MG63 (cell line): ENCODE measurements at regions not wholly inside any gene's neighbourhood (a gene's known extent, or its start where the extent isn't known, plus 50 kb on each side); places are given as distances from the start of the nearest gene placed in this dataset.

ENCODE experiments used
- DNase-seq: peaks from one replicate; pipeline ENCODE4 v3.0.0-alpha.2; 2020
- H3K27me3 ChIP-seq: fragments of 250-450 bp; sonication (Bioruptor Pico); 2 replicates; pipeline ENCODE4 v1.5.1; 2020; ENCODE audit warnings: mild to moderate bottlenecking, moderate library complexity
- H3K36me3 ChIP-seq: fragments of 250-450 bp; sonication (Bioruptor Pico); 2 replicates; pipeline ENCODE4 v1.5.1; 2020; ENCODE audit warnings: mild to moderate bottlenecking, moderate library complexity
- H3K4me3 ChIP-seq: fragments of 250-450 bp; sonication (Bioruptor Pico); 2 replicates; pipeline ENCODE4 v1.5.1; 2020; ENCODE audit warnings: mild to moderate bottlenecking, moderate library complexity
- H3K9me3 ChIP-seq: fragments of 250-450 bp; sonication (Bioruptor Pico); 2 replicates; pipeline ENCODE4 v1.5.1; 2020; ENCODE audit warnings: mild to moderate bottlenecking, moderate library complexity

DNA sequence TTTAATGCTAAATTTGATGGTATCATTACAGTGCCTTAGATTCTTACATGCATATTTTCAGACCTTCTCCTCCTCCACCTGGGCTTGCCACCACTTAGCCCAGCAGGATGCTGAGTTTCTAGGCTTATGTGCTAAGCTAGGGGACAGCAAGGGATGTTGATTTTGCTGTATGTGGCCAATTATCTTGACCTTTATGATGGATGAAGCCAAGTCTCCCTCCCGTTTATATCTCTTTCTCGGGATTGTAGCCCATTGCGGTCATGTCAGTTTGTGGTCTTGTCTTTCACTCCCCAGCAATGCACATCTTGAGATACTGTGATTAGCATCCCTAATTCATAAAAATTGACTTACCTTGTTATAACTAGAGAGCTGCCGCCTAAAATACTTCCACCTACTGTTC is 278.7 kb upstream of the SOX2 start:
- H3K4me3 ChIP-seq: no peak overlapping the region
- peaks cover 17% of the 10 kb centered on the region for H3K27me3 ChIP-seq
- no peaks in the 10 kb centered on the region for H3K36me3 ChIP-seq
- H3K9me3 ChIP-seq: no peaks in the 10 kb centered on the region
- DNase-seq: no peak

DNA sequence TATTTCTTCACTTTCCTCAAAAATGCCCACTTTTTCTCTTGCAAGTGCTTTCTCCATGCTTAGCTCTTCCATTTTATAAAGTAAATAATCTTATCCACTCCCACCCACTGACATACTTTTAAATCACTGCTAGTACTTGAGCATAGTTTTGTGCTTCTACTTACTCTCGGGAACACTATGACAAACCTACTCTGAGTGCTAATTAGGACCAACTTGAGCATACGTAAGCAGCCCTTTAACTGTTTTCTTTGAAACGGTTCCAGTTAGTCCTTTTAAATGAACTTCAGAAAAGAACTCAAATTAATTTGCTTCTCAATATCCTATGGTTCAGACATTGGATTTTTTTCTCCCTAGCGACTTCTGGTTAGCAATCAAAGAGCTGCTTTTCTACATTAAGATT is 280.0 kb upstream of the SOX2 start:
- no peak for DNase-seq
- Histone ChIP-seq H3K27me3 (peaks cover 13% of the 10 kb centered on the region; the same call in 1 of the 2 replicates), H3K36me3 (no peaks in the 10 kb centered on the region), H3K4me3 (no peak overlapping the region), H3K9me3 (no peaks in the 10 kb centered on the region)

DNA sequence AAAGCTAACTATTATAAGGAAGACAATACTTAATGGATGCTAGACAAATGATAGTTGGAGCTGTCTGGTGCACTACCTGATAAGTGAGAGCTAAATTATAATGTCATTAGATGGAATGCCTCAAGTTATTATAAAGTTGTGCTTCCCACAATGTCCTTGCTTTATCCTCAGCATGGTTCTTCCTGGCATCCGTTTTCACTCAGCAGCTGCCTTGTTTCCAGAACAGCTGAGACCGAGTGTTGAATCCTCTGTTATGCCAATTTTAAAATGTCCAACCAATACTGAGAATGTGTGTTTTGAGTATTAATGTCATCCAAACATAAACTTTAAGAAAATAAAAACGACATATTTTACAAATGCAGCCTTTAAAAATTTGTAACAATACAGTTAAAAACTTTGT is 286.7 kb upstream of the SOX2 start:
- H3K36me3 ChIP-seq: no peaks in the 10 kb centered on the region
- H3K4me3 ChIP-seq: no peak overlapping the region
- DNase-seq: no peak
- H3K27me3 ChIP-seq: no peaks in the 10 kb centered on the region; the same call in 1 of the 2 replicates
- H3K9me3 ChIP-seq: no peaks in the 10 kb centered on the region

DNA sequence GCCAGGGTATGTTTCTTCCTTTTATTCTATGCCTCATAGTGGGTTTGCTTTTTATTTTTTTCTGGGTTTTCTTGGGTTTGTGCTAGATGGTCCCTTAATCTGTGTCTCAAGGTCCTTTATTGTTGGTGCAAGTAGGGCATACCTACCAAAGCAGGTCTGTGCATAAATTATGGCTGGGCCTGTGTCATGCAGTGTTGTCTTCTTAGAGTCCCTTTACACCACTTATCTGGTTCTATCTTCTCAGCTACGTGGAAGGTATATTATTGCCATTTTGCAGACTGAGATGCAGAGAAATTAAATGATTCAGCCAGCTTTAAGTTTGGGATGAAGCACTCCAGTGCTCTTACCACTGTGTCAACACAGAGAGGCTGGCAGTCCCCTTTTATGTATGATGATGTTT is 293.5 kb upstream of the SOX2 start:
- Histone ChIP-seq H3K9me3 (no peaks in the 10 kb centered on the region), H3K27me3 (peaks cover 10% of the 10 kb centered on the region), H3K36me3 (no peaks in the 10 kb centered on the region), H3K4me3 (no peak overlapping the region)
- no peak for DNase-seq

DNA sequence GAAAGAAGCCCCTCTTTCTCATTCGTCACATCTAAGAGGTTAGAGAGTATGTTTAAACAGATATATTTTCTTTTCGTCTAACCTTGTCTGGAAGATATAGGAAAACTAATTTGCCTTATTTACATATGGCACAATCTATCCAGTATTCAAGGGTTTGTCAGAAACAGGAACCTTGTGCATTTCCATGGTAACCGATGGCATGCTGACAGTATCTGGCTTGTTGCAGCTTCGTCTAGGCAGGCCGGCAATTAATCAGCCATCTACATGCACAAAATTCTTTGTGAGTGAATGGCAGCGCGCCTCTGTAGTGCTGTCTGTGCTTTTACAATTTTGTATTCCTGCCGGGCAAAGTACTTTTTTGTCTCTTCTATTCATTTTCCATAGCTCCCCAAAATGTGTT is 294.0 kb upstream of the SOX2 start:
- no peak for DNase-seq
- Histone ChIP-seq H3K4me3 (no peak overlapping the region), H3K36me3 (no peaks in the 10 kb centered on the region), H3K27me3 (peaks cover 10% of the 10 kb centered on the region), H3K9me3 (no peaks in the 10 kb centered on the region)

DNA sequence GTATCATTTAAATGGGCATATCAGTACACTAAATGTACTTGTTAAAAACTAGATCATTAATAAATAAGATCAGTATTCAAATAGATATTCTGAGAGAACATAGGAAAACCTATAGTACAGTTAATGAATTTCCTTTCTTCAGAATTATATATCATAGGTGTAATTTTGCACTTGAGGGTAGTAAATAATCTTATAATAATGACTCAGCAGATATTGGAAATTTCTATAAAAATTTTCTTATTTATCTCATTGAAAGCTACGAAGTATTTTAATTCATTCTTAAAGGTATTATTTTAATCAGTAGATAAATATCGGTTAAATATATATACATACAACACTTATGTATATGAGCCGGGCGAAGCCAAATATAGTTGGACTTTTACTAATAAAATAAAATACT is 300.9 kb upstream of the SOX2 start:
- no peak for DNase-seq
- H3K36me3 ChIP-seq: no peaks in the 10 kb centered on the region

DNA sequence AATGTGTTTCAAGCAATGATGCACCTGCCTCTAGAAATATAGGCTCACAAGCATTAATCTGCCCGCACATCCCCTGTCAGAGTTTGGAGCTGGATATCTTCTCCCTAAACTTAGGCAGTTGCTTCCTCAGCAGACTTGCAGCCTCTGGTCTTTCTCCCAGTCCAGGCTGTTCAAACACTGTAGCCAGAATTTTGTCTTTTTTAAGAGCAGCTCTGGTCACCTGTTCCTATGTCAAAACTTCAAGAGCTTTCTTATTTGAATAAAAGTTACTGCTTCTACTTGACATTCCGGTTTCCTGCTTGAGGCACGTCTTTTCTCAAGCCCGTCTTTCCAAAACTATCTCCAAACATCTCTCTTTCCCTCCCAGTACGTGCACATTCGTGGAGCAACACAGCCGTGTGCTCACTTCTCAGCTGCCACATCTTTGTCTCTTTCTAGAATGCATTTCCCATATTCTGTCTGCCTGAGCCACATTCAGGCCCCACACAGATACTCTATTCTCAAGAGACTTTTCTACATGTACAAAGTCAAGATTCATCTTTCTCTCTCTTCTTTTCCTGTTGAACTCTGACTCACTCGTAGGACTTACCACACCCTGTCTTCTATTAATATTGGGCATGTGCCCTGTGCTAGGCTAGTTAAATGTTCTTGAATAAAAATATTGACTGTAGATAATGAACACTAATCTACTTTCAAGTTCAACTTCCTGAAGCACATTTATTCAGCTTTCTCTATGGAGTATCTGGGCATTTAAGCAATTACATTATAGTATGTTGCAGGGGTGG is 307.7 kb upstream of the SOX2 start:
- no peak for DNase-seq
- Histone ChIP-seq H3K9me3 (no peaks in the 10 kb centered on the region), H3K4me3 (no peak overlapping the region)

More for the DNA sequence above, 300.9 kb upstream of the SOX2 start:
- Histone ChIP-seq H3K27me3 (peaks cover 15% of the 10 kb centered on the region), H3K4me3 (no peak overlapping the region), H3K9me3 (no peaks in the 10 kb centered on the region)

DNA sequence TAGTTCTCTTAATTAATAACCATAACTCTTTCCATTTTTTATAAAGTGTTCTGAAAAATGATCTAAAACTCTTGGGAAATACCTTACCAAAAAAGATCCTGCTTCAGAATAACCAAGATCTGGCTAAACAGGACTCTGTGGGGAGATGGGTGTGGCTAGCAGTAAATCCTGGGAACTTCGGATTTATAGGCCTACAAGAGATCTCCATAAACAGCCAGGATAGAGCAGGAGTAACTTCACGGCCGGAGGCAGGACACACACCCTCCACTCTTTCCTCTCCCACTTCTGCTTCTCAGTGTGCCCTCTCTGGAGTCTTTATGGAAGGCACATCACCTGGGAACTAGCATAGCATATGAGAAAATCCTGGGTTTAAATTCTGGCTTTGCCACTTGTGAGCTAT is 309.4 kb upstream of the SOX2 start:
- Histone ChIP-seq H3K36me3 (no peaks in the 10 kb centered on the region), H3K9me3 (no peaks in the 10 kb centered on the region), H3K27me3 (peaks cover 9% of the 10 kb centered on the region), H3K4me3 (no peak overlapping the region)
- DNase-seq: no peak

More for the DNA sequence above, 307.7 kb upstream of the SOX2 start:
- Histone ChIP-seq H3K27me3 (peaks cover 9% of the 10 kb centered on the region), H3K36me3 (no peaks in the 10 kb centered on the region)

DNA sequence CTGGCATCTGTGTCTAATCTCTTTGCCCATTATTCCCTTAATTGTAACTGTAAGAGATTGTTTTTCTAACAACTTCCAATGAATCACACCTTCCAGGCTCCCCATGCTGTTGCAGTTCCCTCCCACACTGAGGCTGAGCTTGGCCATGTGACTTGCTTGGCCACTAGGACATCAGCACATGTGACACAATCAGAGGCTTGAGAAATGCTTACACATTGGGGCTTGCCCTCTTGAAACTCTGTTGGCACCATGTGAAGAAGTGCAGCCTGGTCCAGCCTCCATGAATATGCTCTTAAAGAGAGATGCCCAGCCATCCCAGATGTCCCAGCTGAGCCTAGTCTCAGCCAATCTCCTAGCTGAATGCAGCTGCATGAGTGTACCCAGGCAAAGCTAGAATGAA is 326.8 kb upstream of the SOX2 start:
- Histone ChIP-seq H3K27me3 (no peaks in the 10 kb centered on the region), H3K36me3 (no peaks in the 10 kb centered on the region), H3K9me3 (no peaks in the 10 kb centered on the region), H3K4me3 (no peak overlapping the region)
- DNase-seq: no peak

DNA sequence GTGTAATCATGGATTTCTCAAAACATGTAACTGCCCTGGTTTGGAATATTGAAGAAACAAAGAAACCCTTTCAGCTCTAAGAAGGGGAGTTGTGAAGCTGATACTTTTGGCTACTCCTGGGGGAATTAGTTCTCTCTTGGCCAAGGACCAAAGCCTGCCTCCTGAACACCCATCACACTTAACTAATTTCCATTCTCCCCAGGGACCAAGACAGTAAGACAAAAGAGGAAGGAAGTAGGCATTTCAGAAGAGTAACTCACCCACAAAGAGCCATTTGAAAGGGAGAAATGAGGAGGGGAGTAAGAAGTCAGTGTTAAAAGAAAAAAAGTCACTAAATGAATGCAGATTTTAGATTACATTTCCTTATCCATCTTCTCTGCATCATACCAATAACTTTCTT is 328.0 kb upstream of the SOX2 start:
- Histone ChIP-seq H3K27me3 (no peaks in the 10 kb centered on the region; the same call in 1 of the 2 replicates), H3K9me3 (no peaks in the 10 kb centered on the region), H3K36me3 (no peaks in the 10 kb centered on the region), H3K4me3 (no peak overlapping the region)
- DNase-seq: no peak

DNA sequence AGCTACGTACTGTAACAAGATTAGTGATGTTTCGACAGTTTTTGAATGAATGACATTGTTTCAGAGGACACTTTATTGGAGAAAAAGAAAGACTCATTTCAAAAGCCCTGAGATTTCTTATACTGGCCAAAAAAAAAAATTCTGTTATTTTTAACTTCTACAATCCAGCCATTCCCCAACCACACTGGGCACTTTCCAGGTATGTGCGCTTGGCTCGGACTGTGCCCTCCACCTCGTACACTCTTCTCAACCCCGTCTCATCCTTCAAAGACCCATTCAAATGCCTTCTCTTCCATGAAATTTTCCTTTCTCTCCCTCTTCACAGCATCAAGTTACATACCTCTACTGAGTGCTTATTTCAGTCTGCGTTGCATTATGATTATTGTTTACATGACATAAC is 328.5 kb upstream of the SOX2 start:
- Histone ChIP-seq H3K9me3 (no peaks in the 10 kb centered on the region), H3K27me3 (peaks cover 4% of the 10 kb centered on the region), H3K4me3 (no peak overlapping the region), H3K36me3 (no peaks in the 10 kb centered on the region)
- no peak for DNase-seq

DNA sequence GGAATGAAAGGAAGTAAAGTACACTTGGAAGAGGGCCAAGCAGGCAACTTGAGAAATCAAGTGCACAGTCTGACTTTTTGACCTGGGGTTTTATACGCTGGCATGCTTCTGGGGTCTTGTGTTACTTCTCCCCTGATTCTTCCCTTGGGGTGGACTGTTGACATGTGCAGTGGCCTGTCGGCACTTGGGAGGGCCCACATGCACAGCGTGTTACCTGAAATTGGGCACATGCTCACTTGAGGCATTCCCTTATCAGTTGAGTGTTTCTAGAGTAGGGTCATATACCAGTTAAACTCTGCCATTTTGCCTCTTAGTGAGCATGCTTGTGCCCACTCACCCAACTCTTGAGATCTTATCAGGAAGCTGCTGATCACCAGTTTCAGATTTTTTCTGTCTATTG is 329.1 kb upstream of the SOX2 start:
- Histone ChIP-seq H3K36me3 (no peaks in the 10 kb centered on the region), H3K9me3 (no peaks in the 10 kb centered on the region), H3K27me3 (peaks cover 5% of the 10 kb centered on the region), H3K4me3 (no peak overlapping the region)
- DNase-seq: no peak

DNA sequence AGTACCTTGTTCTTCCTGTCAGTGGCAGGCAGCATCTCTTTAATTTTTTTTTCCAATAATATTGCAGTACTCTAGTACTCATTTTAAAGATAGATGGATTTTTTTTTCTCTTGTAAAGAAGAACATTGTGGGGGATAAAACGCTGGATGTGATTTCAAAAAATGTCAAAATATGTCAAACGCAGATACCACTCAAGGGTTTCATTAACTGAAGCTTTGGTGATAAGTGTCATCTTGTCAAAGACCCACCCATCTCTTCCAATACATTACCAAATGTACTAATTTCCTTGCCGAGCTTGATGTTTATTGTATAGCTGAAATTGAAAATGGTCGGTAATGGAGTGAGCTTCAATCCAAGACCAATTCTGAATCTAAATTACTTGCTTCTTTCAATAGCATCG is 332.4 kb upstream of the SOX2 start:
- DNase-seq: no peak
- Histone ChIP-seq H3K4me3 (no peak overlapping the region), H3K27me3 (peaks cover 7% of the 10 kb centered on the region), H3K36me3 (no peaks in the 10 kb centered on the region), H3K9me3 (no peaks in the 10 kb centered on the region)

DNA sequence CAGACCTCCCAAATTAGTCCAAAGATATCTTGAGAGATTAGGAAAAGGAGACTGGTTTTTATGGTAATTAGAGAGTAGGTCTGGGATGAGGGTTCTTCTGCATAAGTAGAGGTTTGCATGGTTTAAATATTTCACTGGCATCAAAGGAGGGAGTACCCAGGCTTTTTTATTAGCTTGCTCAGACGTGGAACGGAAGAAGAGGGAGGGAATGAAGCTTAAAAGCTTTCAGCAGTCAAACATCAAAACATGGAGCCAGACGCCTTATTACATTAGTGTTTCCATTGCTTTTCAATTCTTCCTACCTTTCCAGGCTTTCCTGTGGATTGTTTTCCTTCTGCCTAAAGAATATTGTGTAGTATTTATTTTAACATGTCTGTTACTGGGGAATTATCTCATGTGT is 342.1 kb upstream of the SOX2 start:
- Histone ChIP-seq H3K36me3 (no peaks in the 10 kb centered on the region), H3K27me3 (peaks cover 12% of the 10 kb centered on the region), H3K4me3 (no peak overlapping the region), H3K9me3 (no peaks in the 10 kb centered on the region)
- no peak for DNase-seq

DNA sequence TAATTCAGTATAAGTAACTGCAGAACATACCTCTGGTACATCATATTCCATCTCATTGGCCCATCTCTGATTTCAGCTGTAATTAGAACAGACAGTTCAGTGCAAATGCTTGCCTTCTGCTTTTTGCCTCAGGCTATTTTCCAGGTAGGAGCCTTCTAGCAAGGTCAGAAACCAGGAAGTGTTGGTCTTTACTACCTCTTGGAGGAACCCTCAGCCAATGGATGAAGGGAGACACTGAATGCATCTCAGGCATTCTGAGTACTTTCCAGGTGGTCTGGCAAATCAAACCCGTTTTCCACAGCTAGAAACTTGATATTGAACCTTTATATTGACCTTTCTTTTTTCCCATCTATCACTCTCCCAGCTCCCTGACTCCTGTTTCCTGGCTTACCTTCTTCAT is 348.5 kb upstream of the SOX2 start:
- Histone ChIP-seq H3K4me3 (no peak overlapping the region), H3K9me3 (no peaks in the 10 kb centered on the region), H3K27me3 (peaks cover 5% of the 10 kb centered on the region; the same call in 1 of the 2 replicates), H3K36me3 (no peaks in the 10 kb centered on the region)
- no peak for DNase-seq

DNA sequence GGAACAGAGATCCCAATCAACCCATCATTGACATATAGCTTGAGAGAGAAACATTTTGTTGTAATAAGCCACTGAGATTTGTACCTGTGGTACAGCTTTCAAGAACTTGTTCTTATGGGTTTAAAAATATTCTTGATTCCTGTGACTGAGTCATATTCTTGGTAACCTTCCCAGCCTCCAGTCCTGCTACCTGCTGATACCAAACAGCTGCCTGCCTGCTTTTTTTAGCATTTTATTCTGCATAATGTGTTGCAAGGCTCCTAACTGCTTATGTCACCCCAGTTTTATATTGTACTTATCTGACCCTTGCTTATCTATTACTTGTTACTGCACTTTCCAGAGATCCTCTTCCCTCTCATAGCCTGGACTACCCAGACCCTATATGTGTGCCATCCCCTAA is 349.3 kb upstream of the SOX2 start:
- Histone ChIP-seq H3K27me3 (peaks cover 5% of the 10 kb centered on the region; the same call in 1 of the 2 replicates), H3K9me3 (no peaks in the 10 kb centered on the region), H3K4me3 (no peak overlapping the region), H3K36me3 (no peaks in the 10 kb centered on the region)
- no peak for DNase-seq

DNA sequence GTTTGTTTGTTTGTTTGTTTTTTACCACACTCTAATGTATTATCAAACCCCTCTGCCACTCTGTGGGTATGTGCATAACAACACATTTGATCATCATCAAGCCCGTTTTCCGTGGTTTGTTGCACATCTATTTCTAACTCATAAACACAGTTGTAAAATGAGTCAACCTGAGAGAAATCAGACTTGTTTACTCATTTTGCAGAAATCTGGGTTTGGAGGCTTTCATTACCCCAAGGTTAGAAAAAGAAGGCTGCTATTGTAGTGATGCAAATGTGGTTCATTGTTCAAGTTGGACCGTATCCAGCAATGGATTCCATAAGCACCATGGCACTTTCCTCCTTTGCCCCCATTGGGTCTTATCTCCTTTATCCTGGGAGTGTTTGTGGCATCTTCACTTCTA is 353.2 kb upstream of the SOX2 start:
- no peak overlapping the region for H3K4me3 ChIP-seq
- no peaks in the 10 kb centered on the region for H3K36me3 ChIP-seq
- DNase-seq: no peak
- no peaks in the 10 kb centered on the region for H3K9me3 ChIP-seq
- H3K27me3 ChIP-seq: no peaks in the 10 kb centered on the region

DNA sequence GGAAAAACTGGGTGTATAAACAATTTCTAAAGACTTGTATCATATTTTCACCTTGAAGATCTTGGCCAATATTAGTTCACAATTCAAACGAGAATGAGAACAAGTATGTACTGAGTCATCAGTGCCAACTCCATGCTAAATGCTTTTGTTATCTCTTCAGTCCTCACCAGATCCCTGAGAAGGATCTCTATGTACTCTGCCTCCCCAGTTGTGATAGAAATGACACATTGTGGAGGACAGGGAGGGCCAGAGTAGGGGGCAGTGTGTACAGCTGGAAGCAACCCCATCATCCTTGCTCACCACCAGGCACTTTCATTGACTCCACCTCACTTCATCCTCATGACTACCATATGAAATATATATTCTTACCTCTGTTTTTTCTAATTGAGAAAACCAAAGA is 353.7 kb upstream of the SOX2 start:
- Histone ChIP-seq H3K27me3 (no peaks in the 10 kb centered on the region), H3K36me3 (no peaks in the 10 kb centered on the region), H3K9me3 (no peaks in the 10 kb centered on the region), H3K4me3 (no peak overlapping the region)
- DNase-seq: no peak
